Islet of Langerhans (tissue), 1 donor: ENCODE measurements at regions not wholly inside any gene's neighbourhood (a gene's known extent, or its start where the extent isn't known, plus 50 kb on each side); places are given as distances from the start of the nearest gene placed in this dataset.
"Not testable (repeated sequence)": the region's sequence is repeated elsewhere in the genome, so short reads cannot be mapped to it uniquely, and the experiment has no call there.

ENCODE experiments used
- FAIRE-seq: peaks from one replicate; lab custom pipeline; 2011; peaks lifted over from hg19 to GRCh38; lab: Jason Lieb, UNC

GRCh38 chr12:47346251-47347019 is 266.7 kb upstream of the AMIGO2 start:
- FAIRE-seq: peak; percentile 83

GRCh38 chr12:47343684-47344567 is 264.2 kb upstream of the AMIGO2 start:
- FAIRE-seq: no peak

DNA sequence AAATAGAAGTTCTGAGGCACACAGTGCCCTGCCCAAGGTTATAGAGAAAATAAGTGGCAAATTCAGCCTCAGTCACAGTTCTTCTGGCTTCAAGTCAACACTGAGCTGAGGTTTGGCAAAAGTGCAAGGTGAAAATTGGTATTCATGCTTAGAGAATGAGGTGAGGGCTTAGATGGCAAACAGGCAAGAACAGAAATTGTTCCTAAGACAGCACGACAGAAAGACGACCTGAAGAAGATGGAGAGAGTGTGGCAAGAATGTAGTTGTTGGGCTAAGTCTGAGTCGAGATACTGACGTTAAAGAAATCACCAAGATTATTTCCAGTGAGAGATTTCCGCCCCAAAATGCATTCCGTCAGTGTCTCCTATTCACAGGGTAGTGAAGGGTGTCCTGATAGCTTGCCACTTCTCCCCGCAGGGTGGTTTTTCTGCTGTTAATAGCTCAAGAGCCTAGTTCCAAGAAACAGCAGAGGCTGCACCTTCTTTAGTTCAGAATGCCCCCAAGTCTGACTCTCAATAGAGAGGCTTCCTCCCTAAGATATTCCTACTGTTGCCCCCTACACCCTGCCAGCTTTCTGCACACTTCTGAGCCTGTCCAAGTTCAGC is 260.8 kb upstream of the AMIGO2 start:
- FAIRE-seq: no peak

- FAIRE-seq: no peak
These were observed 257.8 kb upstream of the AMIGO2 start for GRCh38 chr12:47337581-47337980.

GRCh38 chr12:47333271-47333858 is 253.6 kb upstream of the AMIGO2 start:
- FAIRE-seq: not testable (repeated sequence)

- no peak for FAIRE-seq
These were observed 249.2 kb upstream of the AMIGO2 start for GRCh38 chr12:47328831-47329545.

DNA sequence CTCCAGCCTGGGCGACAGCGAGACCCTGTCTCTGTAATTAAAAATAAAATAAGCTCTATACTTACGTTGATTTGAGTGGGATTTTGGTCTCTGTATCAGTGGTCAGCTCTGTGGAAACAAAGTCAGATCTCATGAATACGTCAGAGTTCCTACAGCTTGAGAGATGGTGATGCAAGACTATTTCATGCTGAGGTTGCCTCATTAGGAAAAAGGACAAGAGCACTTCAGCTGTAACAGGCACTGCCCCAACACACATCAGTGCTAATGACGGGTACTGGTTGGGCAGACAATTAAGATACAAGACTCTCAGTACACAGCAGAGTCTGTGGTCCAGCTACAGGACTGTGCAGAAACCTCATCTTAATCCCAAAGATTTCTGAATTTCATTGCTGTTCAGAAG is 246.4 kb upstream of the AMIGO2 start:
- no peak for FAIRE-seq

DNA sequence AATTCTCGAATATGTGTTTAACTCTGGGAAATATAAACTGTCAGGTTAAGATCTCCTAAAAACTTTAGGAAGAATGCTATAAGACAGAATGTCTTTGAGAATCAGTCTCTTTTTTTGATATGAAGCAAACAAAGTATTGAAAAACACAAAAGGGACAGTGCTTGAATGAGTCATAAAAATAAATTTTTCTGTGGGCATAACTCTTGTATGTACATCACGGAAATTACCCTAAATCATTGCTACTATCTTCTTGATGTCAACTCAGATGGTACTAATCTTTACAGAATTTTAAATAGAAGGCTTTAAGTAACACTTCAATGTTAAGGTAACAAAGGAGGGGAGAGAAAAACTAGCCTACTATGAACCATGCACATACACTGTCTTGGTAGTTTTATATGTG is 244.0 kb upstream of the AMIGO2 start:
- FAIRE-seq: no peak

DNA sequence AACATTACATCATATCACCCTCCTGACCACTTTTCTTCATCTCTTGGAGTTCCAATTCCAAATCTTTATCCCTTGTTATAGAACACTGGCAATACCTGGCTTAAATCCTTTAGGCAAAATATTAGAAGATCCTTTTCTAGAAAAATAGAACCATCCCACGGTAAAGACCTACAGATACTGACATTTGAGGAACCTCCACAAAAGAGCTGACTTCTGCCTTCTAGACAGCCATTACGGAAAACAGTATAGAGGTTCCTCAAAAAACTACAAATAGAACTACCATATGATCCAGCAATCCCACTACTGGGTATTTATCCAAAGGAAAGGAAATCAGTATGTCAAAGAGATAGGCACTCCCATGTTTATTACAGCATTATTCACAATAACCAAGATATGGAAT is 241.7 kb upstream of the AMIGO2 start:
- no peak for FAIRE-seq

DNA sequence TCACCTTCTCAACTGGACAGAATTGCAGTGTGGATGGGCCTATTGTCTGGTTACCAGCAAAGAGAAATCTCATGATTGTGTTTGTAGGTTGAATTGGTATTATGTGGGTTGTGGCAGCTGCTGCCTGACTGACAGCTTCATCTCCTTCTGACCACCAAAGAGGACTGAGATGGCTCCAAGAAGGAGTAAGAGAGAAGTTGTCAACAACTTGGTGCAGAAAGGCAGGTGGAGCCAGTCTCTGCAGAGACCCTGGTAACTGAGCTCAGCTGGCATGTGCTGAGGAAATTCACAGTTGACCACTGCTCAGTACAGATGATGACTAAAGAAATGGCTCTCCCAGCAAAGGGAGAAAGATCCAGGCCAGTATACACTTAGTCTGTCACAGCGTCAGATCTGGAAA is 240.0 kb upstream of the AMIGO2 start:
- FAIRE-seq: no peak

DNA sequence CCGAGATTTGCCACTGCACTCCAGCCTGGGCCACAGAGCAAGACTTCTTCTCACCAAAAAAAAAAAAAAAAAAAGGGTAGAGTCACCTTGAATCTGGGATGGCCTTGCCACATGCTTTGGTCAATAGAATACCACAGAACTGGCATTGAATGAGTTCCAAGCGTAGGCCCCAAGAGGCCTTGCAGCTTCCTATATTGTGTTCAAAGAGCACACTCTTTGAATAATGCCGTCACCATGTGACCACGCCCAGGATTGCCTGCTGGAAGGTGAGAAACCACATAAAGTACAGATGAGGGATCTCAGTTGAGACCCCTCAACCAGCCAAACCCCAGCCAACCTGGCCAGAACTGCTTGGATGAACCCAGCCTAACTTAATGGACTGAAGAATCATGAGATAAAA is 239.2 kb upstream of the AMIGO2 start:
- no peak for FAIRE-seq

GRCh38 chr12:47317175-47317915 is 237.6 kb upstream of the AMIGO2 start:
- FAIRE-seq: no peak

- FAIRE-seq: no peak
These were observed 236.9 kb upstream of the AMIGO2 start for GRCh38 chr12:47316609-47317049.

DNA sequence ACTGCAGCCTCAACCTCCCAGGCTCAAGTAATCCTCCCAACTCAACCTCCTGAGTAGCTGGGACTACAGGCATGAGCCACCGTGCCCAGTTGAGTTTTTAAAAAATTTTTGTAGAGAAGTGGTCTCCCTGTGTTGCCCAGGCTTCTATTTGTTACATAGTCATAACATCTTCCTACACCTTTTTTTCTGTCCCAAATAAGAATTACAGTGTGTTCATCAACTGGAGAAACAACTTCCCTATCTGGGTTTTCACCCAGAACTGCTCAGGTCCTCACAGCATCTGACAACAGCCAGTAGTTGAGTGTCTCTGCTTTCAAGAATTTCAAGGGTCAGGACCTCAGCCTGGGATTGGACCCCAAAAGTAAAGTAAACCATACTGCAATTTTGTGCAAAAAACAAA is 235.2 kb upstream of the AMIGO2 start:
- FAIRE-seq: no peak

DNA sequence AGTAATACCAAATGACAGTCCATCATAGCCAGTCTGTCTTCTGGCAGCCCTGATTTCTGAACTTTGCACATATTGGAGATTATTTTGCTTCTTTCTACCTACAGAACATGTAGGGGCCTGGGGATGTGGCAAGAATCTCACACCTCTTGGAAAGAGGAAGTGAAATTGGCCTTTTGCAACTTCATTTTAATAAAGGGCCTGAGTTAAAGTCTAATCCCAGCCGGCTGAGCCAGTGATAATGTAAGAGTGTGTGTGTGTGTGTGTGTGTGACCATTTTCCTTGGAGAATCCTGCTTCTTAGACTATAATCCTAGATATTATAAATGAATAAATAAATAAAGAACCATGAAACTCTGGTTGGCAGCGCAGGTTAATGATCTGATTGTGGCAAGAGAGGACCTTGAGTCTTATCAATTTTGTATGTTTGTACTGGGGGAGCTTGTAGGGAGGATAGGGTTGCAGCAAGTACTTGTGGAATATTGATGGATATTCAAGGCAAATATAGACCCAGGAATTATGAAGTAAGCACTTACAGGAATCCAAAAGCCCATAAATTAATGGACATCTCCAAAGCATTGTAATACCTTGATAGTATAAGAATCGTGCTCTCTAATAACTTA is 233.2 kb upstream of the AMIGO2 start:
- no peak for FAIRE-seq

- no peak for FAIRE-seq
These were observed 232.4 kb upstream of the AMIGO2 start for GRCh38 chr12:47312147-47312546.

GRCh38 chr12:47311568-47311967 is 231.8 kb upstream of the AMIGO2 start:
- FAIRE-seq: no peak

DNA sequence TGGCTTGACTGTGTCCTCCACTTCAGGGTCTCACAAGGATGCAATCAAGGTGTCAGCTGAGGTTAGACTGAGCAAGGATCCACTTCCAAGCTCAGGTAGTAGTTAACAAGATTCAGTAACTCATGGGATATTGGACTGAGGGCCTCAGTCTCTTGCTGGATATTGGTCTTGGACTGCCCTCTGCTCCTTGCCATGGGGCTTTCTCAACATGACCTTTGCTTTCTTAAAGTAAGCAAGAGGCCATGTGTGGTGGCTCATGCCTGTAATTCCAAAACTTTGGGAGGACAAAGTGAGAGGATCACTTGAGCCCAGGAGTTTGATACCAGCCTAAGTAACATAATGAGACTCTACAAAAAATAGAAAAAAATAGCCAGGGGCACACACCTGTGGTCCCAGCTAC is 231.3 kb upstream of the AMIGO2 start:
- FAIRE-seq: no peak

DNA sequence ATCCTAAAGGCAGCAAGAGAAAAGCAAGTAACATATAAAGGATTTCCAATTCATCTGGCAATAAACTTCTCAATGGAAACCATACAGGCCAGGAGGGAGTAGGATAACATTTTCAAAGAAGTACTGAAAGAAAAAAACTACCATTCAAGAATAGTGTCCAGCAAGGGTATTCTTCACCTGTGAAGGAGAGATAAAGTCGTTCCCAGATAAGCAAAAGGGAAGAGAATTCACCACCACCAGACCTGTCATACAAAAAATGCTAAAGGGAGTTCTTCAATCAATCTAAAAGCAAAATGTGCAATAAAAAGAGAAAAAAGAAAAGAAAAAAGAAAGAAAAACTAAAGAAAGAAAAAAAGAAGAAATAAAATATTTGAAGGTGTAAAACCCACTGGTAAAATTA is 228.9 kb upstream of the AMIGO2 start:
- FAIRE-seq: no peak

GRCh38 chr12:47307680-47308399 is 228.1 kb upstream of the AMIGO2 start:
- FAIRE-seq: no peak
